HG03521 (cell line): ENCODE measurements at regions not wholly inside any gene's neighbourhood (a gene's known extent, or its start where the extent isn't known, plus 50 kb on each side); places are given as distances from the start of the nearest gene placed in this dataset.
"Not testable (repeated sequence)": the region's sequence is repeated elsewhere in the genome, so short reads cannot be mapped to it uniquely, and the experiment has no call there.

Experiments
- ATAC-seq: cut with Tn5 transposase; IDR thresholded peaks from one replicate; pipeline ENCODE4 v1.9.1; 2021; ENCODE audit warnings: mild to moderate bottlenecking, moderate library complexity; ENCODE audit not compliant: unreplicated experiment

DNA sequence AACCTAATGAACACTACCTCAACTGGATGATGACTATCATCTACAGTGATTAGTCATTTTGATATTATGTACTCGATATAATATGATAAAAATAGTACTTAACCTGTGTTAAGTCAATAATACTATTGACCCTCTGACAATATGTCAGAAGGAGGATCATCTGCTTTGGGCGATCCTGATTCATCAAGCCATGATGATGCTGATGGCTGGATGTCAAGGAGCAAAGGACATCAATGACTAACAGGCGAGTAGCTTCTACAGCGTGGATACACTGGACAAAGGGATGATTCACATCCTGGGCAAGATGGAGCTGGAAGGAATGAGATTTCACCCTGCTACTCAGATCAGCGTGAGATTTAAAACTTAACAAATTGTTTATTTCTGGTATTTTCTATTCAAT, 94.4 kb upstream of the SKAP2 start:
- no peak for ATAC-seq

GRCh38 chr7:26955516-26955915, 91.1 kb upstream of the SKAP2 start:
- ATAC-seq: no peak

- ATAC-seq: no peak
Observed at GRCh38 chr7:26954951-26955350, 90.6 kb upstream of the SKAP2 start.

- no peak for ATAC-seq
Observed at GRCh38 chr7:26951407-26951950, 87.1 kb upstream of the SKAP2 start.

DNA sequence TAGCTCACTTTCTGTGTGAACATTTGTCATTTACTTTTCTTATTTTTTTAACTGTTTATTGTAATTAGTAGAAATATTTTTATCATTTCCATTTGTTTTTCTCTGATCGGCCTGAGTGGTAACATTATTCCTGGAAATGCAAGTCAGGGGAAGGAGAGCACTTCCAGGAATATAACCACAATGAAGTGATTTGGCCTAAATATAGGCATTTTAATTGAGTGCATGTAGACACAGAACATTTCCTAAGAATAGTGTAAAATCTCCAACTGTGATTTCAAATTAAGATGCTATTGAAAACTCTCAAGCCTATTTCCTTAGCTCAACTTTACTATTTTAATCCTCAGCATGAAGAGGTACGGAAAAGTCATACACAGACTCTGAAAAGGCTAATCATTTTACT, 86.5 kb upstream of the SKAP2 start:
- ATAC-seq: no peak

DNA sequence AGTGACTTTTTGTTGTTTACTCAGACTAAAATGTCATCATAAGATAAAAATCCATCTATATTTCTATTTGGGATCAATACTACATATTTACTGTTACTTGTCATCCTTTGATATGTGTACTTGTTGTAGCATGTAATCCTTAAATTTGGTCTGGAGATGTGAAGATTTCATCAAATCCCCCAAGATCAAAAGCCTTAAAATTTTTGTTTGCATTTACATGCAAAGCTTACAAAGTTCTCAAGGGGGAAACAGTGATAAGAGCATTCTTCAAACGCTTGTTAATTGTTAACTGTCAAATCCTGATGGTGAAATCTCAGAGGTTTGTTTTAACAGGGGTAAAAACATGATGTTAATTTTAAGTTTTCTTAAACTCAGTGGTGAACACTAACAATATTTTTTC, 84.9 kb upstream of the SKAP2 start:
- ATAC-seq: no peak

DNA sequence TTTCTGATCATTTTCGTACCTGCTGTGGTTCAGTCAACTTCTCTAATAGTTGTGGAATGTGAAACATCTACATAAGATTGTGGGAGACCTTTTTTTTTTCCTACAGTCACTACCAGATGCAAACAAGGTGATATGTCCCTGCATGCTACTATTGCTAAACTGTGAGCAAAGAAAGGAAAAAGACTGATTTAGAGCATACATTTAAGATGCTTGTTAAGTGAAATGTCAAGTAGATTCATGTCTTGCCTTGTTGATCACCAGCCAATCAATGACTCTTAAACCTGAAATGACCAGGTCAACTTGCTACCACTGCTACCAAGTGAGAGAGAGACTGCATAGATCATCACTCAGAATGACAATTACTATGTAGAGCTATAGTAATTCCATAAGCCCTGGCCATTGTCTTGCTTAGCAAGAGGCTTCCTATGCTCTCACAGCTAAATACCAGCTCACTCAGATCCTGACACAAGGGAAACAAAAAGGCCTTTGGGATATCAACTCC, 84.3 kb upstream of the SKAP2 start:
- no peak for ATAC-seq

GRCh38 chr7:26944501-26945358, 80.3 kb upstream of the SKAP2 start:
- ATAC-seq: no peak

GRCh38 chr7:26937939-26938623, 73.7 kb upstream of the SKAP2 start:
- no peak for ATAC-seq

DNA sequence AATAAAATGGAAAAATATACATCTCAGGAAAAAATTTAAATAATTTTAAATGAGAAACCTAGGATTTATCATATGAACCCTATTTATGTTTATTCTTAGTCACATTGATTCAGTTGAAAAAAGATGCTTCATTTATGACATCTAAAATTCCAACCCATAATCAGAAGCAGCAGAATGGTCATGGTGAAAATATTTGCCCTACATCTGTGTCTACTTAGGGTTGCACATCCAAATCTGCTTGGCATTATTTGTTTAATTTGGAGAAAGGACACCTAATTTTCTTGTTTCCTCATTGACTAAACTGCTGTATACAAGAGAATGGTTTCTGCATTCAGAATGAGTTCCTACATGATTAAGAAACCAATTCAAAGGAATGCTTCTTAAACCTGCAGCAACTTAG, 72.9 kb upstream of the SKAP2 start:
- ATAC-seq: no peak

DNA sequence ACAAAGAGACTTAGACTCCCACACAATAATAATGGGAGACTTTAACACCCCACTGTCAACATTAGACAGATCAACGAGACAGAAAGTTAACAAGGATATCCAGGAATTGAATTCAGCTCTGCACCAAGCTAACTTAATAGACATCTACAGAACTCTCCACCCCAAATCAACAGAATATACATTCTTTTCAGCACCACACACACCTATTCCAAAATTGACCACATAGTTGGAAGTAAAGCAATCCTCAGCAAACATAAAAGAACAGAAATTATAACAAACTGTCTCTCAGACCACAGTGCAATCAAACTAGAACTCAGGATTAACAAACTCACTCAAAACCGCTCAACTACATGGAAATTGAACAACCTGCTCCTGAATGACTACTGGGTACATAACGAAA, 68.2 kb upstream of the SKAP2 start:
- not testable (repeated sequence) for ATAC-seq

- ATAC-seq: no peak
Observed at GRCh38 chr7:26930845-26931244, 66.5 kb upstream of the SKAP2 start.

- ATAC-seq: no peak
Observed at GRCh38 chr7:26930201-26930600, 65.8 kb upstream of the SKAP2 start.

DNA sequence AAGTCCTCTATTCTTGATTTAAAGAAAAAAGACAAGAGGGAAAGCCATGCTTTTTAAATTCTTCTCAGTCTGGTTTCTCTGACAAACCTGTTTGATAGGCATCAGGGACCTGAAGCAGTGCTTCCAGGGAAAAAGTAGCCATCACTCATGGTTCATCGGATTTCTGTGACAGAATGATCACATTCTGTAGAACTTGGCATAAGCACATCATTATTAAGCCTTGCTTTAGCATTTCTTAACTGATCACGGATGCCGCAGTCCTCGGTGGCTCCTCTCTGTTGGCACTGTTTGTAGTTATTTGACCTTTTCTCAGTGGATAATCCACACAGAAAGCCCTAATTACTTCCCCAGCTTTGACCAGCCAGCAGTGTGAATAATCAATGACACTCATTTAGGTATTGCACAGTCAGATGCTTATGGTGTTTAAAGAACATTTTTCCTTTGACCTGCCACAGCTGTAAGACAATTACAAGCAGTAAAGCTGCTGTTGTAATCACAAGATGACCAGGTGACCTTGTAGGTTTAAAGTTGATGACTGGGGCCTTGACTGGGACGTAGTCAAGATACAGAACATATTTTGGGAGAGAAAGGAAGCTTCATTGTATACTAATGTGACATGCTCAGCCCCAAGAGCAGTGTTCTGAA, 64.4 kb upstream of the SKAP2 start:
- no peak for ATAC-seq

- ATAC-seq: no peak
Observed at GRCh38 chr7:26925768-26926167, 61.4 kb upstream of the SKAP2 start.

DNA sequence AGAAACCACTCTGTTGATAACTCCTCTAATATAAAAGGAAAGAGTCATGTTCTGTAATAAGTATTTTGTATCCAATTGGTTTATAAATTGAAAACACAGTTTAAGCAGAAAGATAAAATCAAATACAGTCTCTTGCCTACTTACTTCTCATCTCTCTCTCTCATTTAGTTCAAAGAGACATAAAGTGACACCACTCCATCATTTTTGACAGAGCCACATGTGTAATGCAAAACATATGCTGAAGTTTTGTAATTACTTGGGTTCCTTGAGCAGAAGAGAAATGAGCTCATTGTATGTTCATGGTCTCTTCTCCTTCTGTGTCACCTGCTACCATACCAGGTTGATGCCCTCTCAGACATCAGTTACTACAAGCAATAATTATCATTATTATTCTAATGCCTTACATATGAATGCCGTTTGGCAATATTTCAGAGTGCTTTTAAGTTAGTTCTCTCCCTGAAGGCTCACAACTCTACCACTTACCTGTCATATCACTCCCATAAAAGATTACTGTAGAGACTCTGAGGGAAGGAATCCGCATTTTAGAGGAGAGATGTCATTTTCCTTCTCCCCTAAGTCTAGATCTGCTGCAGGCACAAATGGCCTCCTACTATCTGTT, 59.9 kb upstream of the SKAP2 start:
- no peak for ATAC-seq

GRCh38 chr7:26919906-26920493, 55.6 kb upstream of the SKAP2 start:
- no peak for ATAC-seq

DNA sequence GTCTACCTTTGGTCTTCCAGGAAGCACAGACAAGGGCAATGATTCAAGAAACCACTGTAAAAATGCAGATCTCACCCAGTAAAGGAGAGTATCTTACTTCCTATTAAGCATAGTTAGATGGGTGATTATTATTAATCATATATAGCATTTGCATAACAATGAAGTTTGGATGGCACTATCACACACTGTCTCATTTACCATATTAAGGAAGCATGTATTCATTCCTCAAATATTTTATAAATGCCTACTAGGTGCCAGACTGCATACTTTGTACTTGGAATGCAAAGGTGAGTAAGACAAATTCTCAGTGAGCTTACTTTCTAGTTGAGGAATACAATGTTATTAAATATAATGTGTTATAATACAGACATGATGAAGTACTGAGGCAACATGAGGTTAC, 53.9 kb upstream of the SKAP2 start:
- ATAC-seq: no peak

DNA sequence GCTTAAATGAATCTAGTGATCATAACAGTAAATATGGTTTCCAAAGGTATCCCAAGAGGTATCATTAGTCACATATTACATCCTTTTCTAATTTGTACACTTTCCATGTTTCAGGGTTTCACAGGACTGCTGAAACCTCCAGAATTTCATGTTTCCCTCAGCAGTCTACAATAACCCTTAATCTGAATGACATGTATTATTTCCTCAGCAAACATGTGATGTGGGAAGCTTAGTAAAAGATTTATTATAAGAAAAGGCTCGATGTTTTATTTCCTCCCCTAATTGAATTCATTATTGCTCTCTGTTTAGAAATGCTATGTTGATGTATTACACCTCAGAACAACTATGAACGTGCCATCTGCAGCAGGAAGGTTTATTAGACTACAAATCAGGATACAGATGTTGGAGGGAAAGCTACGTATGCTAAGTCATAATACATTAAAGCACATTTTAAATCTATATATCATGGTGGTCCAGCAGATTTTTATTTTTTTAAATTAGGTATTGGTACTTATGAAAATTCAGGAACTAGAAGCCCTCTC, 52.5 kb upstream of the SKAP2 start:
- no peak for ATAC-seq

DNA sequence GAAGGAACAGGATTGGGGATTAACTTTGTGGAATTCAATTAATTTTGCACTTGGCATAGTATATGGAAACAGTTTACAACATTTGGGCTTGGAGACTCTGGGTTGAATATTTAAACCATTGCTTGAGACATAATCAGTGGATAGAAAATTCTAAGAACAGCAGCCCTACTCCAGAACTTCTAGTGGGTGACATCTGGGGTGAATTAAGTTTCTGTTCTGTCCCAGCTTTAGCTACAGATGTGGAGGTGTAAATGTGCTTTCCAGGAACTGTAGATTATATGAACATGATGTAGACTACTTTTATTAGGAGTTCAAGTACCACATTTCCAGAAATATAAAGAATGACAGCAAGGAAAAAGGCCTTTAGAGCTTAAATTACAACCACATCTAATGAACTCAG, 51.9 kb upstream of the SKAP2 start:
- ATAC-seq: no peak
